Mesothelial cell of epicardium (in vitro differentiated cells): ENCODE measurements at regions not wholly inside any gene's neighbourhood (a gene's known extent, or its start where the extent isn't known, plus 50 kb on each side); places are given as distances from the start of the nearest gene placed in this dataset.

Experiments
- DNase-seq, 2 experiments: peaks; one replicate each; pipeline ENCODE4 v3.0.0; 2021; ENCODE audit warnings: low spot score in 2 of 2; ENCODE audit not compliant: unreplicated experiment in 2 of 2
- H3K27ac Mint-ChIP-seq: 2 replicates; pipeline ENCODE4 v1.8.0; 2021; ENCODE audit warnings: mixed read lengths
- H3K27me3 Mint-ChIP-seq: 2 replicates; pipeline ENCODE4 v1.8.0; 2021; ENCODE audit warnings: low read depth, mixed read lengths
- H3K36me3 Mint-ChIP-seq: 2 replicates; pipeline ENCODE4 v1.8.0; 2021; ENCODE audit warnings: mixed read lengths
- H3K4me1 Mint-ChIP-seq: 2 replicates; pipeline ENCODE4 v1.8.0; 2021; ENCODE audit warnings: mixed read lengths
- H3K4me3 Mint-ChIP-seq: 2 replicates; pipeline ENCODE4 v1.8.0; 2021; ENCODE audit warnings: mild to moderate bottlenecking, moderate library complexity, mixed read lengths
- H3K9me3 Mint-ChIP-seq: 2 replicates; pipeline ENCODE4 v1.8.0; 2021; ENCODE audit warnings: mixed read lengths
- TF ChIP-seq, protein P1 (sequence below): fragments of 200-600 bp; sonication (generic); IDR thresholded peaks from one replicate; pipeline ENCODE4 v1.5.0; 2021; ENCODE audit warnings: antibody characterized with exemption; ENCODE audit not compliant: unreplicated experiment

GRCh38 chr7:47089068-47089417 is 492.9 kb downstream of the TNS3 start:
- H3K4me1 Mint-ChIP-seq, result peaks cover 42% of the 10 kb centered on the region
- TF ChIP-seq, protein P1, sequence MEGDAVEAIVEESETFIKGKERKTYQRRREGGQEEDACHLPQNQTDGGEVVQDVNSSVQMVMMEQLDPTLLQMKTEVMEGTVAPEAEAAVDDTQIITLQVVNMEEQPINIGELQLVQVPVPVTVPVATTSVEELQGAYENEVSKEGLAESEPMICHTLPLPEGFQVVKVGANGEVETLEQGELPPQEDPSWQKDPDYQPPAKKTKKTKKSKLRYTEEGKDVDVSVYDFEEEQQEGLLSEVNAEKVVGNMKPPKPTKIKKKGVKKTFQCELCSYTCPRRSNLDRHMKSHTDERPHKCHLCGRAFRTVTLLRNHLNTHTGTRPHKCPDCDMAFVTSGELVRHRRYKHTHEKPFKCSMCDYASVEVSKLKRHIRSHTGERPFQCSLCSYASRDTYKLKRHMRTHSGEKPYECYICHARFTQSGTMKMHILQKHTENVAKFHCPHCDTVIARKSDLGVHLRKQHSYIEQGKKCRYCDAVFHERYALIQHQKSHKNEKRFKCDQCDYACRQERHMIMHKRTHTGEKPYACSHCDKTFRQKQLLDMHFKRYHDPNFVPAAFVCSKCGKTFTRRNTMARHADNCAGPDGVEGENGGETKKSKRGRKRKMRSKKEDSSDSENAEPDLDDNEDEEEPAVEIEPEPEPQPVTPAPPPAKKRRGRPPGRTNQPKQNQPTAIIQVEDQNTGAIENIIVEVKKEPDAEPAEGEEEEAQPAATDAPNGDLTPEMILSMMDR, result no peak
- peak overlapping the region; percentile 61 for H3K27ac Mint-ChIP-seq
- no peak for DNase-seq
- no peaks in the 10 kb centered on the region for H3K27me3 Mint-ChIP-seq
- peaks cover 19% of the 10 kb centered on the region for H3K36me3 Mint-ChIP-seq
- H3K4me3 Mint-ChIP-seq, result no peak overlapping the region
- H3K9me3 Mint-ChIP-seq, result peaks cover 25% of the 10 kb centered on the region

- peak overlapping the region; percentile 61 for H3K27ac Mint-ChIP-seq
- peaks cover 25% of the 10 kb centered on the region for H3K9me3 Mint-ChIP-seq
- peaks cover 19% of the 10 kb centered on the region for H3K36me3 Mint-ChIP-seq
- no peaks in the 10 kb centered on the region for H3K27me3 Mint-ChIP-seq
- peak; percentile 35 to 63 for DNase-seq
- no peak overlapping the region for H3K4me3 Mint-ChIP-seq
- TF ChIP-seq, protein P1, result peak; percentile 94
- H3K4me1 Mint-ChIP-seq, result peaks cover 38% of the 10 kb centered on the region
These were observed 493.4 kb downstream of the TNS3 start for GRCh38 chr7:47088329-47089067.

- Mint-ChIP-seq H3K27me3 (no peaks in the 10 kb centered on the region), H3K4me3 (no peak overlapping the region), H3K4me1 (peaks cover 41% of the 10 kb centered on the region), H3K36me3 (peaks cover 19% of the 10 kb centered on the region), H3K9me3 (peaks cover 25% of the 10 kb centered on the region), H3K27ac (no peak overlapping the region)
- DNase-seq, result no peak
- TF ChIP-seq, protein P1, result no peak
These were observed 494.0 kb downstream of the TNS3 start for GRCh38 chr7:47087866-47088265.

DNA sequence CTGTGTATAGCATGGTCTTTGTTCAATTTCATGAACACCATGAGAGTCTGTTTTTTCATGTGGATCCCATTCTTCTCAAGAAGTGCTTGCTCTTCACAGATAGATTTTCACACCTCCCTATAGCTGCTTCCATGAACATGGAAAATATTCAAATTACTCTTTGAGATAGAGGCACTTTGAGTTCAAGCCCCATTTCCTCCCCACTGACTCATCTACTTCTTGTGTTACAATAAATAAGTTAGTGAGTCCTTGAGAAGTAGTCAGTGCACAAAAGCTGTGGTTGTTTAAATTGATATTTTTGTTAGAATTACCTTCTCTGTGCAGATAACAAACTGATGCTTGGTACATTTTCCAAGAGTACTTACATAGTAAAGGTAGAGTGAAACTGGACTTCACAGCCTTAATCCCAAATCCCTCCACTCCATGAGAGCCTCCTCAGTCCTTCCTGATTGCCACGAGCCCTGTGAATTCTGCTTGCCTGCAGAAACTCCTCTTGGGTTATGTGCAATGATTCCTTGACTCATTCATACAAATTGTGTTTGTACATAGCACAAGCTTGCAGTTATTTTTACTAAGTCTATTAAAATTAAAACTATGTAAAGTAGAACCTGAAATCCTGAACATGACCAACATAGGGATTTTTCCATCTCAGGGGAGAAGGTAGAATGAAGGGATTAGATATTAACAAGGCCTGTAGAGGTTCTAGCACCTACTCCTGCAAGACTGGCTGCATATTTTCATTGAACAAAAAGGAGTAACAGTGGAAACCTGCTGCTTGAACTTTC is 496.2 kb downstream of the TNS3 start:
- H3K27ac Mint-ChIP-seq, result no peak overlapping the region
- H3K9me3 Mint-ChIP-seq, result peaks cover 20% of the 10 kb centered on the region
- TF ChIP-seq, protein P1, result no peak
- H3K4me3 Mint-ChIP-seq, result no peak overlapping the region
- H3K4me1 Mint-ChIP-seq, result peaks cover 34% of the 10 kb centered on the region
- no peaks in the 10 kb centered on the region for H3K27me3 Mint-ChIP-seq
- peaks cover 19% of the 10 kb centered on the region for H3K36me3 Mint-ChIP-seq
- no peak for DNase-seq

DNA sequence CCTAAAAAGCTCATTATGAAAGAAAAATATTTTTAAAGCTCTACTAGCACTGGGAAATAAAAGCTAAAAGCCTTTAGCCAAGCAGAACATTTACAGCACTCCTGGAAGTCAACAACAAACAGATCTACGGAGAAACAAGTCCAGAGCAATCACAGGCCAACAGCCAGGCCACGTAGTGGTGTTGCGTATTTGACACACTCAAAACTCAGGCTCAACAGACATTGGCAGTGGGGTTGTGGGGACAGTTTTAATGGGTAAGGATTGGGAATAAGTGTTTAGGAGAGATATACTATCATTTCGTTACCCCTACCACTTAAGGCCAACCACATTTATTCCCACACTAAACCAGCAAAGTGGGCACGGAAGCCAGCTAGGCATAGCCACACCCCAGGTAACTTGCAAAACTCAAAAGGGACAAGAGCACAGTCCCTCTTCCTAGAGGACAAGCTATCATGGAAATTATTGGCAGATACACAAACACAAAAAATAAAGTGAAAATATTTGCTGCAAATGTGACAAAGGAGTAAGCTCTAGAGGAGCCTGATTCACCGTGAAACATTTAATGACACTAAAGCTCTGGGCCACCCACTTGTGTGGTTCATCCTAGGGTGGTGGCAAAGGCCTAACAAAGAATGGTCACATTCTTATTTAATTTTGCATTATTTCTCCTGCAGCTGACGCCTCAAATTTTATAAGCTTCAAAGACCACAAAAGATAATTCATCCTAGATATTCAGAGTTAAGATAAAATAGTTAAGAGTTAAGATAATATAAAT is 498.2 kb downstream of the TNS3 start:
- Mint-ChIP-seq H3K36me3 (peaks cover 34% of the 10 kb centered on the region), H3K4me1 (peaks cover 21% of the 10 kb centered on the region), H3K27ac (peak overlapping the region; percentile 69), H3K4me3 (no peak overlapping the region), H3K27me3 (no peaks in the 10 kb centered on the region), H3K9me3 (peaks cover 36% of the 10 kb centered on the region)
- no peak for DNase-seq
- TF ChIP-seq, protein P1, result no peak
